HG02759 (cell line): ENCODE measurements at regions not wholly inside any gene's neighbourhood (a gene's known extent, or its start where the extent isn't known, plus 50 kb on each side); places are given as distances from the start of the nearest gene placed in this dataset.
"Not testable (repeated sequence)": the region's sequence is repeated elsewhere in the genome, so short reads cannot be mapped to it uniquely, and the experiment has no call there.

Experiments used
- ATAC-seq: cut with Tn5 transposase; IDR thresholded peaks from one replicate; pipeline ENCODE4 v1.9.1; 2021; ENCODE audit warnings: mild to moderate bottlenecking, moderate library complexity; ENCODE audit not compliant: unreplicated experiment

DNA sequence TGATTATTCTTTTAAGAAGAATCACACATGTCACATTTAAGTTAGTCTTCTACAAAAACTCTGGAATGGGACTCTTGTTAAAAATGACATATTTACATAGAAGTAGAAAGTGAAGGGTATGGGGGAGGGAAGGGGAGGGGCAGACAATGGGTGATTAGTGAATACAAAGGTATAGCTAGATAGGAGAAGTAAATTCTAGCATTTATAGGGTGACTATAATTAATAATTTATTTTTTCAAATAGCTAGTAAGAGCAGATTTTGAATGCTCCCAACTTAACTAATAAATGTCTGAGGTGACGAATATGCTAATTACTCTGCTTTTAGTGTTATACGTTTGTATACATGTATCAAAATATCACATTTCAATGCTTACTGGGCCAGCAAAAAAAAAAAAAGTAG lies 59.4 kb downstream of the BLTP3B start:
- ATAC-seq = no peak

DNA sequence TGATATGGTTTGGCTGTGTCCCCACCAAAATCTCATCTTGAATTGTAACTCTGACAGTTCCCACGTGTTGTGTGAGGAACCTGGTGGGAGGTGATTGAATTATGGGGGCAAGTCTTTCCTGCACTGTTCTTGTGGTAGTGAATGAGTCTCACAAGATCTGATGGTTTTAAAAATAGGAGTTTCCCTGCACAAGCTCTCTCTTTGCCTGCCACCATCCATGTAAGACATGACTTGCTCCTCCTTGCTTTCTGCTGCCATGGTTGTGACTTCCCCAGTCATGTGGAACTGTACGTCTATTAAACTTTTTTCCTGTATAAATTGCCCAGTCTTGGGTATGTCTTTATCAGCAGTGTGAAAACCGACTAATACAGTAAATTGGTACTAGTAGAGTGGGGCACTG lies 63.9 kb downstream of the BLTP3B start:
- ATAC-seq = not testable (repeated sequence)

DNA sequence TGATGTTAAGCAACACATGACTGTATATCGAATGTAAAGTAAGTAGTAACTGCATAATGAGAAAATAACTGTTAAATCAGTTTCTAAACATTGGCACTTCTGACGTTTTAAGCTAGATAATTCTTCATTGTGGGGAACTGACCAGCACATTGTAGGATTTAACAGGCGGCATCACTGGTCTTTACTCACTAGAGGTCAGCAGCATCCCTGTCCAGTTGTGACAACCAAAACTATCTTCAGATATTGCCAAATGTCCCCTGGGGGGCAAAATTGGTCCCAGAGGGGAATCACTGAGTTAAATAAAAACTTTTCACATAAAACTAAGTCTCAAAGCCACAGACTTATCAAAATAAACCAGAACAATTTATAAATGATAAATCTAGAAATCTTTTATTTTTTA lies 65.3 kb downstream of the BLTP3B start:
- no peak for ATAC-seq

DNA sequence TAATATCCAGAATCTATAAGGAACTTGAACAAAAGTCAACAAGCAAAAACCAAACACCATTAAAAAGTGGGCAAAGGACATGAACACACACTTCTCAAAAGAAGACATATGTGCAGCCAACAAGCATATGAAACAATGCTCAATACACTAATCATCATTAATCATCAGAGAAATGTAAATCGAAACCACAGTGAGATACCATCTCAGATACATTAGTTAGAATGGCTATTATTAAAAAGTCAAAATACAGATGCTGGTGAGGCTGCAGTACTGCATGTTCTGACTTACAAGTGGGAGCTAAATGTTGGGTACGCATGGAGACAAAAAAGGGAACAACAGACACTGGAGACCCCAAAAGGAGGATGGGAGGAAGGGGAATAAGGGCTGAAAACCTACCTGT lies 67.1 kb downstream of the BLTP3B start:
- ATAC-seq = no peak

DNA sequence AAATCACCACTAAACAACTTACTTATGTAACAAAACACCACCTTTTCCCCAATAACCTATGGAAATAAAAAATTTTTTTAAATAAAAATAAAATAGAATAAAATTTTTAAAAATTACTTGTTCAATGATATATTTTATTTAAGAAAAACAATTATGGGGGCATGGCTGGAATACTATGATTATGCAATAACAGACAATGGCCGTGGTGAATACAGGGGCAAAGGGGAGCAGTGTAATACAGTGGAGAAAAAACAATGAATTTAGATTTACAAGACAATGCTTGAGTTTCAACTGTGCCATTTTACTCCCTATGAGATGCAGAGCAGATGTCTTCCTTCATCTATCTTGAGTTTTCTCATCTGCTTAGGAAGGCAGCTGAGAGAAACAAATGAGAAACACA lies 72.9 kb downstream of the BLTP3B start:
- no peak for ATAC-seq

DNA sequence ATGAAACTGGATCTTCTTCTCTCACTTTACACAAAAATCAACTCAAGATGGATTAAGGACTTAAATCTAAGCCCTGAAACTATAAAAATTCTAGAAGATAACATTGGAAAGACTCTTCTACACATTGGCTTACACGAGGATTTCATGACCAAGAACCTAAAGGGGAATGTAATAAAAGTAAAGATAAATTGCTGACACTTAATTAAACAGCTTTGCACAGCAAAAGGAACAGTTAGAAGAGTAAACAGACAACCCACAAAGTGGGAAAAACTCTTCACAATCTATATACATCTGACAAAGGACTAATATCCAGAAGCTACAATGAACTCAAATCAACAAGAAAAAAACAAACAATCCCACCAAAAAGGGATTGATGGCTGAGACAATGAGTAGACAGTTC lies 74.4 kb downstream of the BLTP3B start:
- ATAC-seq = no peak

DNA sequence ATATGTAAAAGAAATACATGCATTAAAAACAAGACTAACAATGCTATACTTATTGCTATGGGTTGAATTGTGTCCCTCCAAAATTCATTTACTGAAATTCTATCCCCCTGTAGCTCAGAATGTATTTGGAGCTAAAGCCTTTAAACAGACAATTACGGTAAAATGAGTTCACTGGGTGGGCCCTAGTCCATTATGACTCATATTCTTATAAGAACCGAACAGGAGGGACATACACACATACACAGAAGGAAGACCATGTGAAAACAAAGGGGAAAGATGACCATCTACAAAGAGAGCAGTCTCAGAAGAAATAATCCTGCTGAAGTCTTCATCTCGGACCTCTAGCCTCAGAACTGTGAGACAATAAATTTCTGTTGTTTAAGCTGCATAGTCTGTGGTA lies 77.1 kb upstream of the ANKS1B start:
- ATAC-seq = no peak

DNA sequence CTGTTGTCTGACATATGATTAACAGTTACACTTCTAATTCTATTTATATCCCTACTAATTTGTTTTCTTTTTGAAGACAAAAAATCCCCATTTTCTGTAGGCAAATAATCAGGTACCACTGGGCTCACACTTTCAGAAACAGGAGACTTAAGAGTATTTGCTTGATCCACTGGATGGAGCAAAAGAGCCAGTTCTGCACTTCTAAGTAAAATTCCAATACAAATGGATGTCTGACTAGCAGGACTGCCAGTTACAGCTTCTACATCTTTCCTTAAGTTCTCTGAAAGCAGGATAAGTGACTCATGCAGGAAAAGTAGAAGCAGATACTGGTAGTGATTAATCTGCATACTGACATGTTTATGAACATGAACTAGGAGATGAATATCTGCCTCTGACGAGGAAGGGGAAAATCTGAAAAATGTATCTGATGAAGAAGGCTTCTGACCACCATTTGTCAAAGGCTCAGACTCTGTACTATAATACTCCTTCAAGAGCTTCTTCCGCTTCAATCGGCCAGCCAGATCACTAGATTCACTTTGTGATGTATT lies 73.8 kb upstream of the ANKS1B start:
- ATAC-seq = peak; percentile 59

DNA sequence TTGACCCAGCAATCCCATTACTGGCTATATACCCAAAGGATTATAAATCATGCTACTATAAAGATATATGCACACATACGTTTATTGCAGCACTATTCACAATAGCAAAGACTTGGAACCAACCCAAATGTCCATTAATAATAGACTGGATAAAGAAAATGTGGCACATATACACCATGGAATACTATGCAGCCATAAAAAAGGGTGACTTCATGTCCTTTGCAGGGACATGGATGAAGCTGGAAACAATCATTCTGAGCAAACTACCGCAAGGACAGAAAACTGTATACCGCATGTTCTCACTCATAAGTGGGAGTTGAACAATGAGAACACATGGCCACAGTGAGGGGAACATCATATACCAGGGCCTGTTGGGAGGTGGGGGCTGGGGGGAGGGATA lies 61.5 kb upstream of the ANKS1B start:
- not testable (repeated sequence) for ATAC-seq

DNA sequence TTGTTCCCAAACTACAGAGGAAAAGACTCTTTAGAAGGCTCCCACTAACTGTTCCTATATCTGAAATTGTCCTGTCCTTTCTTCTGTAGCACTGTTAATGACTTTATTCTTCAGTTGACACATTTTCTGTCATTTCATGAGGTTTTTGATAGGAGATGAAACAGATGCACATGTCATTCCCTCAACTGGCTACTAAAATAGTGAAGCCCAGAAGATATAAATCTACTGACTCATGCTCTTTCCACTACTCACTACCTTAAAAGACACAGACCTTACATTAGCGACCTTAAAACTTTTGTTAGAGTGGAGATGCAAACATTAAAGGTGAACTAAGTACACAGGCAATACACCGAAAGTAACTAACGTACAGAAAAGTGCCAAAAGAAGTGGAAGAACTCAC lies 59.5 kb upstream of the ANKS1B start:
- ATAC-seq = no peak

DNA sequence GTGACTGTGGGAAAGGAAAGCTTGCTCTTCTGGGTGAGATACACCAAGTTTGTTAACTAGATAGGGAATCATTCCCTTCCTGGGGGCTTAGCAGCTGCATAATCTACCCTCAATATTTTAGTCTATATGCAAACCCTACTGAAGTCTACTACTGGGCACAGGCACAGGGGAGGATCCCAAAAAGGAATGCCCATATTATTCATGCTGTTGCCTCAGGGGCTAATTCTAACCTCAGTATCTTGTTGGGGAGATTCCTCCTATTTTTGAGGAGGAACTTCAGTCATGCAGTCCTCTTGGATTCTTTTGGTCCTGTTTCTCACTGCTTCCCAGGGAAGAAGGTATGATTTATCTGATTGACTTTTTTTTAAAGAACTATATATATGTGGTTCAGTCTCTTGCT lies 58.9 kb upstream of the ANKS1B start:
- ATAC-seq = no peak
